ENCODE measurements at regions not wholly inside any gene's neighbourhood (a gene's known extent, or its start where the extent isn't known, plus 50 kb on each side); places are given as distances from the start of the nearest gene placed in this dataset.

DNA sequence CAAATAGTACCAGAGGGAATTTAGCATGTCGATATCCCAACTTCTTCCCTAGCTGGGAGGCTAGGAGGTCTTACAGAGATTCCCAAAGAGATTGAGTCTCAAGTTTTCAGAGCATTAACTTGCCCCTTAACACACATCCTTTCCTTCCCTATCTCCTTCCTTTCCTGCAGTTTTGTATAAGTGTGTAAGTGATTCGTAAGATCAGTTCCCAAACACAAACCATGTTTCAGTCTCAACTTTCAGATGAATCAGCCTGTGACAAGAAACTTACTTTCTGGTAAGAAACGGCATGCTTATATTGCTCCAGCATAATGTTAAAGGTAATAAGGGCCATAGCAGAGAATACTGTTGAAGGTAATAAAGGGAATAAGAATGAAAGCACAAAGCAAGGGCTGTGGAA lies 472.2 kb downstream of the LIG4 start:
- no peak for TF ChIP-seq CTCF (IDR thresholded peaks at IDR 0.05)
- TF ChIP-seq POLR2A (IDR thresholded peaks at IDR 0.05), result no peak
